ENCODE measurements at regions not wholly inside any gene's neighbourhood (a gene's known extent, or its start where the extent isn't known, plus 50 kb on each side); places are given as distances from the start of the nearest gene placed in this dataset.
A peak's percentile ranks its signal among the peaks of the same experiment; 100 is the strongest.

GRCh38 chr10:29924436-29924835 is 134.9 kb downstream of the JCAD start:
- DNase-seq: no peak
- H3K9me3 ChIP-seq (ENCODE audit: control insufficient read depth, low read depth, low read length): no peaks in the 10 kb centered on the region
- H4K91ac ChIP-seq (ENCODE audit: insufficient read length, low read depth, low read length): no peak overlapping the region
- no peak overlapping the region for H4K8ac ChIP-seq (replicated peaks; ENCODE audit: insufficient read length, low read depth, low read length)
- H3K4me3 Mint-ChIP-seq: no peak overlapping the region
- no peak overlapping the region for H3K9ac ChIP-seq (ENCODE audit: extremely low read depth, insufficient read length, low read length)
- H2BK120ac ChIP-seq (ENCODE audit: low read depth, low read length, poor library complexity, severe bottlenecking): no peak overlapping the region
- no CpG with 5 or more reads among the region's 3 CpGs for WGBS (ENCODE audit: extremely low coverage, insufficient read length, low lambda C conversion rate)
- no peak overlapping the region for H2AFZ ChIP-seq (ENCODE audit: low read length)
- no peaks in the 10 kb centered on the region for H3K79me2 ChIP-seq (ENCODE audit: insufficient read depth, low read length)
- no peaks in the 10 kb centered on the region for H3K23me2 ChIP-seq (ENCODE audit: insufficient read length, low read depth, low read length, poor library complexity, severe bottlenecking)
- peaks cover 32 to 34% of the 10 kb centered on the region in 2 experiments for H3K4me1 Mint-ChIP-seq
- no peaks in the 10 kb centered on the region; the same call in 1 of the 2 replicates for H3K4me1 ChIP-seq (ENCODE audit: insufficient read depth, low read length)
- no peak overlapping the region for H3K18ac ChIP-seq (ENCODE audit: insufficient read length, low read depth, low read length)
- no peak overlapping the region for H3K14ac ChIP-seq (ENCODE audit: insufficient read depth, low read length)
- H2BK20ac ChIP-seq (ENCODE audit: low read depth, low read length, poor library complexity, severe bottlenecking): no peak overlapping the region
- TF ChIP-seq, protein P1, sequence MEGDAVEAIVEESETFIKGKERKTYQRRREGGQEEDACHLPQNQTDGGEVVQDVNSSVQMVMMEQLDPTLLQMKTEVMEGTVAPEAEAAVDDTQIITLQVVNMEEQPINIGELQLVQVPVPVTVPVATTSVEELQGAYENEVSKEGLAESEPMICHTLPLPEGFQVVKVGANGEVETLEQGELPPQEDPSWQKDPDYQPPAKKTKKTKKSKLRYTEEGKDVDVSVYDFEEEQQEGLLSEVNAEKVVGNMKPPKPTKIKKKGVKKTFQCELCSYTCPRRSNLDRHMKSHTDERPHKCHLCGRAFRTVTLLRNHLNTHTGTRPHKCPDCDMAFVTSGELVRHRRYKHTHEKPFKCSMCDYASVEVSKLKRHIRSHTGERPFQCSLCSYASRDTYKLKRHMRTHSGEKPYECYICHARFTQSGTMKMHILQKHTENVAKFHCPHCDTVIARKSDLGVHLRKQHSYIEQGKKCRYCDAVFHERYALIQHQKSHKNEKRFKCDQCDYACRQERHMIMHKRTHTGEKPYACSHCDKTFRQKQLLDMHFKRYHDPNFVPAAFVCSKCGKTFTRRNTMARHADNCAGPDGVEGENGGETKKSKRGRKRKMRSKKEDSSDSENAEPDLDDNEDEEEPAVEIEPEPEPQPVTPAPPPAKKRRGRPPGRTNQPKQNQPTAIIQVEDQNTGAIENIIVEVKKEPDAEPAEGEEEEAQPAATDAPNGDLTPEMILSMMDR (conservative IDR thresholded peaks at IDR 0.05): no peak
- H4K20me1 ChIP-seq (ENCODE audit: control insufficient read depth, insufficient read depth, insufficient read length): no peaks in the 10 kb centered on the region
- H3K23ac ChIP-seq (ENCODE audit: insufficient read length, low read depth, low read length): no peak overlapping the region
- no peaks in the 10 kb centered on the region for H3K36me3 Mint-ChIP-seq (ENCODE audit: insufficient read depth in 1 of 3, low read depth in 3 of 3)
- H3K56ac ChIP-seq (ENCODE audit: insufficient read length, low read depth, low read length): no peak overlapping the region
- no peak overlapping the region for H3K27ac ChIP-seq (ENCODE audit: insufficient read length, low read depth, low read length)
- peaks cover 21% of the 10 kb centered on the region for H3K27me3 Mint-ChIP-seq (ENCODE audit: low read depth)
- no peak overlapping the region for H3K4ac ChIP-seq (ENCODE audit: low read depth, low read length)
- H3K4me2 ChIP-seq (ENCODE audit: insufficient read depth, insufficient read length, low read length): no peak overlapping the region
- no peaks in the 10 kb centered on the region for H3K79me1 ChIP-seq (ENCODE audit: insufficient read depth, low read depth, low read length, poor library complexity, severe bottlenecking)
- no peaks in the 10 kb centered on the region for H3K27me3 ChIP-seq (ENCODE audit: insufficient read depth, low read length)
- H3K9me3 Mint-ChIP-seq: no peaks in the 10 kb centered on the region
- H2BK5ac ChIP-seq (ENCODE audit: insufficient read length, low read length): no peak overlapping the region
- 0 out of 7 replicates have a peak overlapping the region, but pooled peaks of 1 of the 3 experiments have one; percentile 54 for H3K27ac Mint-ChIP-seq
- H3T11ph ChIP-seq (ENCODE audit: low read length): no peak overlapping the region
- no peak overlapping the region for H4K5ac ChIP-seq (ENCODE audit: insufficient read length, low read depth, low read length)
- no peak overlapping the region for H2BK12ac ChIP-seq (ENCODE audit: insufficient read length, low read depth, low read length)
- no peak overlapping the region for H2BK15ac ChIP-seq (ENCODE audit: low read depth, low read length)
- no peak overlapping the region for H2AK5ac ChIP-seq (ENCODE audit: insufficient read length, low read length)
